Testis (tissue), 2 donors: ENCODE measurements at regions not wholly inside any gene's neighbourhood (a gene's known extent, or its start where the extent isn't known, plus 50 kb on each side); places are given as distances from the start of the nearest gene placed in this dataset.

Source experiments
- CTCF ChIP-seq, 3 experiments: fragments of 450-650 bp in 2 of 3; fragments of 200-600 bp in 1 of 3; sonication (generic) in 1 of 3; IDR thresholded peaks; one replicate each; pipeline ENCODE4 v1.5.1; 2016 to 2019; ENCODE audit warnings: antibody characterized with exemption in 3 of 3, mild to moderate bottlenecking in 2 of 3, moderate library complexity in 1 of 3
- POLR2A ChIP-seq: fragments of 450-650 bp; IDR thresholded peaks from one replicate; pipeline ENCODE4 v1.6.1; 2017; ENCODE audit warnings: antibody characterized with exemption, mild to moderate bottlenecking, moderate library complexity

GRCh38 chr2:8611700-8612099 lies 70.2 kb upstream of the ID2 start:
- no peak for TF ChIP-seq CTCF (IDR thresholded peaks at IDR 0.05)
- TF ChIP-seq POLR2A, result no peak
